Vagina (tissue), 2 donors: ENCODE measurements at regions not wholly inside any gene's neighbourhood (a gene's known extent, or its start where the extent isn't known, plus 50 kb on each side); places are given as distances from the start of the nearest gene placed in this dataset.

ENCODE experiments used
- CTCF ChIP-seq, 3 experiments: fragments of 450-650 bp in 2 of 3; fragments of 200-600 bp in 1 of 3; sonication (generic) in 1 of 3; IDR thresholded peaks; one replicate each; pipeline ENCODE4 v1.5.1; 2017 to 2019; ENCODE audit warnings: antibody characterized with exemption in 3 of 3, mild to moderate bottlenecking in 2 of 3, moderate library complexity in 2 of 3
- POLR2A ChIP-seq, 2 donors: fragments of 450-650 bp; IDR thresholded peaks; one replicate each; pipeline ENCODE4 v1.6.1; 2017; ENCODE audit warnings: antibody characterized with exemption in 2 of 2, mild to moderate bottlenecking in 2 of 2, moderate library complexity in 2 of 2

GRCh38 chr12:97680751-97681150 is 218.1 kb downstream of the RMST start:
- TF ChIP-seq CTCF (IDR thresholded peaks at IDR 0.05) (no peak), POLR2A (IDR thresholded peaks at IDR 0.05) (no peak)
